ENCODE measurements at regions not wholly inside any gene's neighbourhood (a gene's known extent, or its start where the extent isn't known, plus 50 kb on each side); places are given as distances from the start of the nearest gene placed in this dataset.

GRCh38 chr14:105882626-105883025, 356.2 kb downstream of the TMEM121 start:
- ChIA-PET CTCF (no interaction called here), POLR2A (interaction anchor here (2.1 kb wide), 1 partner anchor 19 kb away, joined by 6 read pairs; no protein-coding TSS in a partner anchor)
- Mint-ChIP-seq H3K4me1 (no peaks in the 10 kb centered on the region), H3K27me3 (no peaks in the 10 kb centered on the region), H3K9me3 (ENCODE audit: insufficient read depth) (no peaks in the 10 kb centered on the region), H3K27ac (no peak overlapping the region), H3K4me3 (no peak overlapping the region)
- Histone ChIP-seq H3K9ac (ENCODE audit: low read length) (no peak overlapping the region), H4K20me1 (ENCODE audit: control insufficient read depth, insufficient read depth, low read length, poor library complexity, severe bottlenecking) (no peaks in the 10 kb centered on the region), H3K79me2 (ENCODE audit: control insufficient read depth, insufficient read depth, low read length) (no peaks in the 10 kb centered on the region), H3K27ac (ENCODE audit: low read length in 2 of 2) (no peak overlapping the region), H3K4me2 (replicated peaks; ENCODE audit: low read depth, low read length, poor library complexity, severe bottlenecking) (no peak overlapping the region), H3K36me3 (replicated peaks in 1 of 2; ENCODE audit: control extremely low read depth in 1 of 2, control insufficient read depth in 1 of 2, extremely low read depth in 1 of 2, insufficient read depth in 2 of 2, low read length in 1 of 2) (no peaks in the 10 kb centered on the region), H3K9me3 (ENCODE audit: control extremely low read depth in 1 of 3, control insufficient read depth in 2 of 3, insufficient read depth in 1 of 3, low read length in 2 of 3) (no peaks in the 10 kb centered on the region), H3K4me1 (ENCODE audit: control insufficient read depth in 2 of 2, insufficient read depth in 2 of 2, low read length in 2 of 2) (no peaks in the 10 kb centered on the region), H2AFZ (ENCODE audit: insufficient read depth, low read depth, low read length, poor library complexity, severe bottlenecking) (no peak overlapping the region), H3K4me3 (ENCODE audit: control extremely low read depth in 1 of 5, extremely low read depth in 1 of 5, insufficient read depth in 1 of 5, low read depth in 2 of 5, low read length in 4 of 5) (peak overlapping the region in 1 of 5 experiments; percentile 30), H3K27me3 (replicated peaks in 1 of 4; ENCODE audit: control extremely low read depth in 1 of 4, control insufficient read depth in 3 of 4, insufficient read depth in 4 of 4, low read length in 3 of 4) (no peaks in the 10 kb centered on the region)
- WGBS (ENCODE audit: insufficient coverage) = no CpG with 5 or more reads among the region's 5 CpGs
- TF ChIP-seq, protein P1, sequence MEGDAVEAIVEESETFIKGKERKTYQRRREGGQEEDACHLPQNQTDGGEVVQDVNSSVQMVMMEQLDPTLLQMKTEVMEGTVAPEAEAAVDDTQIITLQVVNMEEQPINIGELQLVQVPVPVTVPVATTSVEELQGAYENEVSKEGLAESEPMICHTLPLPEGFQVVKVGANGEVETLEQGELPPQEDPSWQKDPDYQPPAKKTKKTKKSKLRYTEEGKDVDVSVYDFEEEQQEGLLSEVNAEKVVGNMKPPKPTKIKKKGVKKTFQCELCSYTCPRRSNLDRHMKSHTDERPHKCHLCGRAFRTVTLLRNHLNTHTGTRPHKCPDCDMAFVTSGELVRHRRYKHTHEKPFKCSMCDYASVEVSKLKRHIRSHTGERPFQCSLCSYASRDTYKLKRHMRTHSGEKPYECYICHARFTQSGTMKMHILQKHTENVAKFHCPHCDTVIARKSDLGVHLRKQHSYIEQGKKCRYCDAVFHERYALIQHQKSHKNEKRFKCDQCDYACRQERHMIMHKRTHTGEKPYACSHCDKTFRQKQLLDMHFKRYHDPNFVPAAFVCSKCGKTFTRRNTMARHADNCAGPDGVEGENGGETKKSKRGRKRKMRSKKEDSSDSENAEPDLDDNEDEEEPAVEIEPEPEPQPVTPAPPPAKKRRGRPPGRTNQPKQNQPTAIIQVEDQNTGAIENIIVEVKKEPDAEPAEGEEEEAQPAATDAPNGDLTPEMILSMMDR (IDR thresholded peaks at IDR 0.05) = no peak
- no peak for TF ChIP-seq EZH2 (IDR thresholded peaks at IDR 0.05; ENCODE audit: borderline replicate concordance, insufficient read depth, low read depth, low read length, poor library complexity, severe bottlenecking)
- ATAC-seq (ENCODE audit: low read depth) (no peak), DNase-seq (no peak)
- intact Hi-C loops (cut with micrococcal nuclease) = no loop called here

DNA sequence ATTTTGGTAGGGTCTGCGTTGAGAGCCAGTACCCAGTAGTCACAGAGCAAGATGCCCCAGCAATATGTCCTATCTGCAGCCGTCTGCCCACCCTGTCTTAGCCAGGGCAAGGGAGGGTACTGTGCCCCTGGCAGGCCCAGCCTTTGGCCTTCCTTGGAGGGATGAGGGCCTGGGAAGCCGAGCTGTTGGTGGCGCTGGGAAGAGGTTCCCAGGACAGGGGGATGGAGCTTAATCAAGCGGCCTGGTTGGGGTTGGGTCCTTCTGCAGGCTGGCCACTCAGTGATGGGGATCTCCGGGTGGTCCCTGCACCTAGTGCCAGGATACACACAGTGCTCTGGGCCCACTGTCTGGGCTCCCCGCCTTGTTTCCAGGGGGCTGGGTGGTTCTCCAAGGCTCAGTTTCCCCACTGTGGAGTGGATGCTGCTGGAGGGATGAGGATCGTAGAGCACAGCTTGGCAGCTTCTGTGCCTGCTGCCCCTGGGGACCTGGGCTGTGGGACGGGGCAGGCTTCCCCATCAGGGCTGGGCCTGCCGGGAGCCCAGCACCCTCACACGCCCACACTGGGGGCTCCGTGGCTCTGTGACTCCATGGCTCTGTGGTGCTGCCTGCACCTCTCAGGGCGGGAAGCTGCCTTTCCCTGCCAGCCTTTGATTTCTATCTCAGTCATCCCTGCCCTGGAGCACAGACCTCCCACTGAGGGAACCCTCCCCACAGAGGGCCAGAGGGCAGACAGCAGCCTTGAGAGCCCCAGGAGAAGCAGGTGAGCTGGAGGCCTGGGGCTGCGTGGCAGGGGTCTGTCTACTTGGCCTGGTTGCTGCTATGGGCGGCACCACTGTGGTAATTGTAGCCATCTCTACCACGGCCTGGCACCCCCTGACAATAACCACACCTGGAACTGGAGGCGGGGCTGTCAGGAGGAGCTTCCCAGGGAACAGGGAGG, 357.0 kb downstream of the TMEM121 start:
- H4K20me1 ChIP-seq (ENCODE audit: control insufficient read depth, insufficient read depth, low read length, poor library complexity, severe bottlenecking) = no peaks in the 10 kb centered on the region
- no peak for ATAC-seq (ENCODE audit: low read depth)
- peak overlapping the region in 1 of 5 experiments; percentile 30 for H3K4me3 ChIP-seq (ENCODE audit: control extremely low read depth in 1 of 5, extremely low read depth in 1 of 5, insufficient read depth in 1 of 5, low read depth in 2 of 5, low read length in 4 of 5)
- H3K27ac ChIP-seq (ENCODE audit: low read length in 2 of 2) = no peak overlapping the region
- H3K4me1 ChIP-seq (ENCODE audit: control insufficient read depth in 2 of 2, insufficient read depth in 2 of 2, low read length in 2 of 2) = no peaks in the 10 kb centered on the region
- Mint-ChIP-seq H3K4me3 (no peak overlapping the region), H3K27me3 (no peaks in the 10 kb centered on the region), H3K27ac (no peak overlapping the region), H3K9me3 (ENCODE audit: insufficient read depth) (no peaks in the 10 kb centered on the region), H3K4me1 (no peaks in the 10 kb centered on the region)
- intact Hi-C loops (cut with micrococcal nuclease) = no loop called here
- ChIA-PET POLR2A (interaction anchor here (1.2 to 1.4 kb wide), 2 partner anchors 19 to 21 kb away, joined by 3 to 8 read pairs; no protein-coding TSS in a partner anchor), CTCF (no interaction called here)
- WGBS (ENCODE audit: insufficient coverage) = no CpG with 5 or more reads among the region's 17 CpGs
- no peaks in the 10 kb centered on the region for H3K36me3 ChIP-seq (replicated peaks in 1 of 2; ENCODE audit: control extremely low read depth in 1 of 2, control insufficient read depth in 1 of 2, extremely low read depth in 1 of 2, insufficient read depth in 2 of 2, low read length in 1 of 2)
- DNase-seq = no peak
- no peaks in the 10 kb centered on the region for H3K27me3 ChIP-seq (replicated peaks in 1 of 4; ENCODE audit: control extremely low read depth in 1 of 4, control insufficient read depth in 3 of 4, insufficient read depth in 4 of 4, low read length in 3 of 4)
- TF ChIP-seq, protein P1 (IDR thresholded peaks at IDR 0.05) = no peak
- TF ChIP-seq EZH2 (IDR thresholded peaks at IDR 0.05; ENCODE audit: borderline replicate concordance, insufficient read depth, low read depth, low read length, poor library complexity, severe bottlenecking) = no peak
- H3K4me2 ChIP-seq (replicated peaks; ENCODE audit: low read depth, low read length, poor library complexity, severe bottlenecking) = no peak overlapping the region
- H3K9me3 ChIP-seq (ENCODE audit: control extremely low read depth in 1 of 3, control insufficient read depth in 2 of 3, insufficient read depth in 1 of 3, low read length in 2 of 3) = no peaks in the 10 kb centered on the region
- H3K9ac ChIP-seq (ENCODE audit: low read length) = no peak overlapping the region
- no peaks in the 10 kb centered on the region for H3K79me2 ChIP-seq (ENCODE audit: control insufficient read depth, insufficient read depth, low read length)
- no peak overlapping the region for H2AFZ ChIP-seq (ENCODE audit: insufficient read depth, low read depth, low read length, poor library complexity, severe bottlenecking)
